Stomach smooth muscle (tissue), 2 donors: ENCODE measurements at regions not wholly inside any gene's neighbourhood (a gene's known extent, or its start where the extent isn't known, plus 50 kb on each side); places are given as distances from the start of the nearest gene placed in this dataset.

ENCODE experiments used
- H3K27ac ChIP-seq: one replicate; pipeline ENCODE4 v1.7.0; 2013; ENCODE audit warnings: mild to moderate bottlenecking, low read length, inconsistent platforms
- H3K27me3 ChIP-seq, 2 donors: one replicate each; pipeline ENCODE4 v1.7.0; 2013; ENCODE audit warnings: low read length in 2 of 2; ENCODE audit not compliant: insufficient read depth in 2 of 2, control insufficient read depth in 1 of 2
- H3K36me3 ChIP-seq, 2 donors: one replicate each; pipeline ENCODE4 v1.7.0; 2013; ENCODE audit warnings: low read length in 2 of 2; ENCODE audit not compliant: control insufficient read depth in 2 of 2, insufficient read depth in 2 of 2
- H3K4me1 ChIP-seq: one replicate; pipeline ENCODE4 v1.7.0; 2013; ENCODE audit warnings: low read length; ENCODE audit not compliant: control insufficient read depth, insufficient read depth
- H3K4me3 ChIP-seq, 2 donors: one replicate each; pipeline ENCODE4 v1.7.0; 2013; ENCODE audit warnings: low read length in 2 of 2
- H3K9ac ChIP-seq, 2 donors: one replicate each; pipeline ENCODE4 v1.7.0; 2013; ENCODE audit warnings: low read length in 2 of 2, mild to moderate bottlenecking in 1 of 2
- H3K9me3 ChIP-seq, 2 donors: one replicate each; pipeline ENCODE4 v1.7.0; 2013; ENCODE audit warnings: low read length in 2 of 2; ENCODE audit not compliant: control insufficient read depth in 2 of 2
- donor health status: healthy.
- donor health status: Pancreatic carcinoma.

- no peak overlapping the region for H3K9ac ChIP-seq
- H3K4me3 ChIP-seq: no peak overlapping the region
- H3K27me3 ChIP-seq: peaks cover 55% of the 10 kb centered on the region in 2 donors
- peaks cover 2% of the 10 kb centered on the region for H3K4me1 ChIP-seq
- H3K9me3 ChIP-seq: peaks cover 0 to 17% of the 10 kb centered on the region in 2 donors
- no peak overlapping the region for H3K27ac ChIP-seq
- no peaks in the 10 kb centered on the region for H3K36me3 ChIP-seq
Measured at GRCh38 chr7:1368682-1369571, 90.3 kb downstream of the MICALL2 start.

- H3K36me3 ChIP-seq: no peaks in the 10 kb centered on the region
- H3K4me1 ChIP-seq: peaks cover 2% of the 10 kb centered on the region
- H3K27me3 ChIP-seq: peaks cover 54% of the 10 kb centered on the region in 2 donors
- H3K9me3 ChIP-seq: peaks cover 0 to 11% of the 10 kb centered on the region in 2 donors
- no peak overlapping the region for H3K9ac ChIP-seq
- no peak overlapping the region for H3K27ac ChIP-seq
- H3K4me3 ChIP-seq: no peak overlapping the region
Measured at GRCh38 chr7:1369916-1370657, 89.2 kb downstream of the MICALL2 start.

- Histone ChIP-seq H3K27me3 (peaks cover 52 to 57% of the 10 kb centered on the region in 2 donors), H3K36me3 (no peaks in the 10 kb centered on the region), H3K4me1 (peaks cover 2% of the 10 kb centered on the region), H3K4me3 (no peak overlapping the region), H3K9me3 (peaks cover 0 to 5% of the 10 kb centered on the region in 2 donors), H3K27ac (no peak overlapping the region), H3K9ac (no peak overlapping the region)
Measured at GRCh38 chr7:1370738-1371137, 88.5 kb downstream of the MICALL2 start.

- H3K9ac ChIP-seq: no peak overlapping the region
- no peak overlapping the region for H3K27ac ChIP-seq
- H3K4me1 ChIP-seq: peaks cover 2% of the 10 kb centered on the region
- H3K36me3 ChIP-seq: no peaks in the 10 kb centered on the region
- no peak overlapping the region for H3K4me3 ChIP-seq
- H3K27me3 ChIP-seq: peaks cover 51 to 55% of the 10 kb centered on the region in 2 donors
- H3K9me3 ChIP-seq: no peaks in the 10 kb centered on the region
Measured at GRCh38 chr7:1372063-1372462, 87.2 kb downstream of the MICALL2 start.

GRCh38 chr7:1372671-1373379, 86.4 kb downstream of the MICALL2 start:
- peaks cover 2% of the 10 kb centered on the region for H3K4me1 ChIP-seq
- H3K9ac ChIP-seq: no peak overlapping the region
- H3K27me3 ChIP-seq: peaks cover 51 to 58% of the 10 kb centered on the region in 2 donors
- H3K36me3 ChIP-seq: no peaks in the 10 kb centered on the region
- H3K9me3 ChIP-seq: no peaks in the 10 kb centered on the region
- no peak overlapping the region for H3K4me3 ChIP-seq
- H3K27ac ChIP-seq: no peak overlapping the region

- no peak overlapping the region for H3K4me3 ChIP-seq
Measured at GRCh38 chr7:1377111-1377909, 82.0 kb downstream of the MICALL2 start.

GRCh38 chr7:1378610-1379601, 80.4 kb downstream of the MICALL2 start:
- H3K27me3 ChIP-seq: peaks cover 26 to 34% of the 10 kb centered on the region in 2 donors
- H3K36me3 ChIP-seq: no peaks in the 10 kb centered on the region
- no peaks in the 10 kb centered on the region for H3K4me1 ChIP-seq
- no peaks in the 10 kb centered on the region for H3K9me3 ChIP-seq
- no peak overlapping the region for H3K4me3 ChIP-seq
- no peak overlapping the region for H3K9ac ChIP-seq
- H3K27ac ChIP-seq: no peak overlapping the region

More at GRCh38 chr7:1377111-1377909, 82.0 kb downstream of the MICALL2 start:
- Histone ChIP-seq H3K9me3 (no peaks in the 10 kb centered on the region), H3K9ac (no peak overlapping the region), H3K27ac (no peak overlapping the region), H3K36me3 (no peaks in the 10 kb centered on the region), H3K27me3 (peaks cover 29 to 32% of the 10 kb centered on the region in 2 donors), H3K4me1 (no peaks in the 10 kb centered on the region)

GRCh38 chr7:1380231-1380815, 78.9 kb downstream of the MICALL2 start:
- Histone ChIP-seq H3K9ac (no peak overlapping the region), H3K9me3 (no peaks in the 10 kb centered on the region), H3K4me1 (no peaks in the 10 kb centered on the region), H3K4me3 (no peak overlapping the region), H3K36me3 (no peaks in the 10 kb centered on the region), H3K27me3 (peaks cover 24 to 39% of the 10 kb centered on the region in 2 donors), H3K27ac (no peak overlapping the region)
